Anterior cingulate cortex (tissue), 58 donors: ENCODE measurements at regions not wholly inside any gene's neighbourhood (a gene's known extent, or its start where the extent isn't known, plus 50 kb on each side); places are given as distances from the start of the nearest gene placed in this dataset.
"Not testable (repeated sequence)": the region's sequence is repeated elsewhere in the genome, so short reads cannot be mapped to it uniquely, and the experiment has no call there.

ENCODE experiments used
- DNase-seq, 58 donors: peaks; one replicate each; lab custom pipeline; 2025; lab: John Stamatoyannopoulos, UW

- no peak for DNase-seq
These were observed 272.2 kb upstream of the CCL2 start for GRCh38 chr17:33982909-33983308.

- peak in 1 of 58 donors; percentile 32 for DNase-seq
These were observed 271.1 kb upstream of the CCL2 start for GRCh38 chr17:33983824-33984574.

- no peak for DNase-seq
These were observed 269.0 kb upstream of the CCL2 start for GRCh38 chr17:33986088-33986487.

- no peak for DNase-seq
These were observed 268.5 kb upstream of the CCL2 start for GRCh38 chr17:33986566-33986965.

GRCh38 chr17:33987162-33987561 lies 267.9 kb upstream of the CCL2 start:
- no peak for DNase-seq

- DNase-seq: no peak
These were observed 265.5 kb upstream of the CCL2 start for GRCh38 chr17:33989361-33990148.

GRCh38 chr17:33990943-33991706 lies 264.0 kb upstream of the CCL2 start:
- no peak for DNase-seq

- DNase-seq: no peak
These were observed 263.0 kb upstream of the CCL2 start for GRCh38 chr17:33992113-33992512.

- no peak for DNase-seq
These were observed 254.4 kb upstream of the CCL2 start for GRCh38 chr17:34000639-34001038.

- no peak for DNase-seq
These were observed 253.8 kb upstream of the CCL2 start for GRCh38 chr17:34001246-34001645.

- no peak for DNase-seq
These were observed 249.0 kb upstream of the CCL2 start for GRCh38 chr17:34006126-34006525.

GRCh38 chr17:34008125-34008524 lies 247.0 kb upstream of the CCL2 start:
- no peak for DNase-seq

GRCh38 chr17:34009912-34010311 lies 245.2 kb upstream of the CCL2 start:
- no peak for DNase-seq

GRCh38 chr17:34010534-34010933 lies 244.6 kb upstream of the CCL2 start:
- no peak for DNase-seq

GRCh38 chr17:34011599-34011998 lies 243.5 kb upstream of the CCL2 start:
- DNase-seq: no peak

- no peak for DNase-seq
These were observed 242.2 kb upstream of the CCL2 start for GRCh38 chr17:34012709-34013375.

GRCh38 chr17:34015253-34015652 lies 239.8 kb upstream of the CCL2 start:
- no peak for DNase-seq

- peak in 38 of 58 donors; percentile 4 to 75 (median 28) for DNase-seq
These were observed 230.7 kb upstream of the CCL2 start for GRCh38 chr17:34024386-34024785.

GRCh38 chr17:34024806-34025551 lies 230.1 kb upstream of the CCL2 start:
- peak in 5 of 58 donors; percentile 8 to 60 (median 38) for DNase-seq

GRCh38 chr17:34030601-34031000 lies 224.5 kb upstream of the CCL2 start:
- not testable (repeated sequence) for DNase-seq
